Endothelial cell of umbilical vein (primary cell): ENCODE measurements at regions not wholly inside any gene's neighbourhood (a gene's known extent, or its start where the extent isn't known, plus 50 kb on each side); places are given as distances from the start of the nearest gene placed in this dataset.
"Not testable (repeated sequence)": the region's sequence is repeated elsewhere in the genome, so short reads cannot be mapped to it uniquely, and the experiment has no call there.

Source experiments
- BruUV-seq: library from RNA; stranded (reverse); fragments of 400-500 nt; replicated peaks from 2 replicates; lab custom pipeline; 2021; lab: Mats Ljungman, UMichigan
- CTCF ChIA-PET: fragments of 300-600, 350-600 bp; sonication (Branson Sonifier 250); formaldehyde crosslinking; loops from one replicate; lab custom pipeline; 2021; ENCODE audit warnings: antibody characterized with exemption, inconsistent platforms; lab: Charles Lee
- POLR2A ChIA-PET: fragments of 300-600, 350-600 bp; sonication (Branson Sonifier 250); formaldehyde crosslinking; loops from one replicate; lab custom pipeline; 2021; ENCODE audit warnings: antibody characterized with exemption, inconsistent platforms; lab: Charles Lee
- DNase-seq: peaks from one replicate; pipeline ENCODE4 v3.0.0-alpha.2; 2011; ENCODE audit warnings: low read depth, low spot score
- FAIRE-seq: peaks from 2 replicates; lab custom pipeline; 2011; peaks lifted over from hg19 to GRCh38; lab: Jason Lieb, UNC
- H2AFZ ChIP-seq: 2 replicates; pipeline ENCODE4 v1.6.0; 2012; ENCODE audit warnings: low read depth, low read length, control low read depth, inconsistent platforms
- H3K27ac ChIP-seq: 2 replicates; pipeline ENCODE4 v1.5.1; 2011; ENCODE audit warnings: low read depth, mild to moderate bottlenecking, control low read depth, low read length, moderate library complexity; ENCODE audit not compliant: insufficient read depth
- H3K27me3 ChIP-seq, 2 experiments: 2 replicates each; pipeline versions ENCODE4 v1.6.0 to v1.6.1; 2011; ENCODE audit warnings: low read length in 2 of 2, mixed read lengths in 1 of 2; ENCODE audit not compliant: control insufficient read depth in 2 of 2, insufficient read depth in 2 of 2
- H3K36me3 ChIP-seq, 2 experiments: 2 replicates in 1 of 2; 3 replicates in 1 of 2; pipeline ENCODE4 v1.5.1; 2011; ENCODE audit warnings: low read length in 2 of 2, mild to moderate bottlenecking in 1 of 2, moderate library complexity in 1 of 2; ENCODE audit not compliant: control insufficient read depth in 2 of 2, insufficient read depth in 2 of 2; ENCODE audit errors: extremely low read depth in 1 of 2
- H3K4me1 ChIP-seq: 3 replicates; pipeline ENCODE4 v1.5.1; 2011; ENCODE audit warnings: mild to moderate bottlenecking, low read length; ENCODE audit not compliant: control insufficient read depth, insufficient read depth; ENCODE audit errors: extremely low read depth
- H3K4me2 ChIP-seq: 2 replicates; pipeline ENCODE4 v1.6.1; 2011; ENCODE audit warnings: low read length, control low read depth, mixed read lengths; ENCODE audit not compliant: insufficient read depth
- H3K4me3 ChIP-seq, 3 experiments: fragments of 200-600 bp in 1 of 3; sonication (generic), shearing (Covaris generic) in 1 of 3; replicated peaks in 1 of 3; 2 replicates each; pipeline ENCODE4 v1.5.1; 2011 to 2016; ENCODE audit warnings: control low read depth in 3 of 3, low read length in 3 of 3, mild to moderate bottlenecking in 2 of 3, inconsistent platforms in 1 of 3, low read depth in 1 of 3, moderate library complexity in 1 of 3; ENCODE audit not compliant: insufficient read depth in 1 of 3
- H3K79me2 ChIP-seq: 2 replicates; pipeline ENCODE4 v1.6.0; 2012; ENCODE audit warnings: low read length, inconsistent platforms; ENCODE audit not compliant: control insufficient read depth, insufficient read depth
- H3K9ac ChIP-seq: replicated peaks from 2 replicates; pipeline ENCODE3; 2011; ENCODE audit warnings: low read length, control low read depth; ENCODE audit not compliant: insufficient read depth; ENCODE audit errors: extremely low read depth
- H3K9me1 ChIP-seq: replicated peaks from 3 replicates; pipeline ENCODE4 v1.6.0; 2011; ENCODE audit warnings: mild to moderate bottlenecking, low read length; ENCODE audit not compliant: control insufficient read depth, insufficient read depth; ENCODE audit errors: extremely low read depth
- H3K9me3 ChIP-seq: replicated peaks from 2 replicates; pipeline ENCODE4 v1.5.1; 2012; ENCODE audit warnings: low read length, inconsistent platforms; ENCODE audit not compliant: control insufficient read depth, insufficient read depth
- H4K20me1 ChIP-seq: replicated peaks from 2 replicates; pipeline ENCODE3; 2011; ENCODE audit warnings: mild to moderate bottlenecking, low read length; ENCODE audit not compliant: control insufficient read depth, insufficient read depth; ENCODE audit errors: extremely low read depth
- CTCF ChIP-seq, 2 donors: IDR thresholded peaks; 1 replicate in 1 of 2; 2 replicates in 1 of 2; pipeline ENCODE4 v1.5.1; 2011; ENCODE audit warnings: low read length in 2 of 2, mild to moderate bottlenecking in 2 of 2, moderate library complexity in 2 of 2, control low read depth in 1 of 2, inconsistent platforms in 1 of 2, low read depth in 1 of 2; ENCODE audit not compliant: insufficient read depth in 1 of 2; ENCODE audit errors: extremely low read depth in 1 of 2
- EZH2 ChIP-seq: IDR thresholded peaks from 2 replicates; pipeline ENCODE4 v1.6.1; 2012; ENCODE audit warnings: borderline replicate concordance, low read depth, mild to moderate bottlenecking, moderate library complexity, low read length, inconsistent platforms; ENCODE audit not compliant: severe bottlenecking
- FOS ChIP-seq: IDR thresholded peaks from 2 replicates; pipeline ENCODE4 v1.6.1; 2011; ENCODE audit warnings: mild to moderate bottlenecking, low read length, moderate library complexity, borderline replicate concordance; ENCODE audit not compliant: insufficient read depth
- GATA2 ChIP-seq: IDR thresholded peaks from 2 replicates; pipeline ENCODE4 v1.7.0; 2011; ENCODE audit warnings: low read depth, mild to moderate bottlenecking, moderate library complexity, mixed read lengths, low read length; ENCODE audit not compliant: insufficient read length, insufficient read depth
- JUN ChIP-seq: IDR thresholded peaks from 2 replicates; pipeline ENCODE4 v1.6.1; 2011; ENCODE audit warnings: borderline replicate concordance, low read depth; ENCODE audit not compliant: insufficient read length, insufficient read depth
- MYC ChIP-seq: IDR thresholded peaks from one replicate; pipeline ENCODE4 v1.6.1; 2011; ENCODE audit warnings: mild to moderate bottlenecking, low read depth, low read length
- POLR2A ChIP-seq: IDR thresholded peaks from 2 replicates; pipeline ENCODE4 v1.6.1; 2012; ENCODE audit warnings: low read depth, mild to moderate bottlenecking, control low read depth, low read length
- POLR2AphosphoS5 ChIP-seq: IDR thresholded peaks from 2 replicates; pipeline ENCODE4 v1.6.1; 2012; ENCODE audit warnings: low read depth, mild to moderate bottlenecking, control low read depth, low read length, moderate library complexity; ENCODE audit not compliant: insufficient read depth
- dilution Hi-C: fragments of 300-500 bp; cut with MboI; formaldehyde crosslinking; loops from one replicate; pipeline ENCODE4 v1.15.0; 2019; ENCODE audit warnings: low sequenced_read_pairs; ENCODE audit not compliant: extremely low pct_ligation_motif_present
- intact Hi-C: fragments of 100-400 bp; cut with micrococcal nuclease; formaldehyde crosslinking; loops from one replicate; pipeline ENCODE4 v1.10.0; 2022
- TF ChIP-seq, protein P1 (sequence below): IDR thresholded peaks from 2 replicates; pipeline ENCODE4 v1.6.1; 2011; ENCODE audit not compliant: insufficient read depth, insufficient read length

- intact Hi-C loops, result no loop called here
- Histone ChIP-seq H3K27me3 (no peaks in the 10 kb centered on the region), H3K9ac (no peak overlapping the region), H3K9me3 (no peaks in the 10 kb centered on the region), H3K79me2 (no peaks in the 10 kb centered on the region), H3K4me1 (no peaks in the 10 kb centered on the region), H3K9me1 (no peaks in the 10 kb centered on the region), H4K20me1 (no peaks in the 10 kb centered on the region), H2AFZ (no peak overlapping the region), H3K27ac (no peak overlapping the region), H3K36me3 (no peaks in the 10 kb centered on the region), H3K4me2 (no peak overlapping the region), H3K4me3 (no peak overlapping the region)
- DNase-seq (no peak), FAIRE-seq (no peak)
- CTCF ChIA-PET, result no interaction called here
- TF ChIP-seq FOS (no peak), POLR2A (no peak), CTCF (IDR thresholded peaks at IDR 0.05; ENCODE audit: extremely low read depth in 1 of 2, insufficient read depth in 1 of 2, low read depth in 1 of 2, low read length in 2 of 2) (no peak), JUN (no peak), EZH2 (no peak), POLR2AphosphoS5 (no peak), MYC (no peak), GATA2 (no peak)
- TF ChIP-seq, protein P1, sequence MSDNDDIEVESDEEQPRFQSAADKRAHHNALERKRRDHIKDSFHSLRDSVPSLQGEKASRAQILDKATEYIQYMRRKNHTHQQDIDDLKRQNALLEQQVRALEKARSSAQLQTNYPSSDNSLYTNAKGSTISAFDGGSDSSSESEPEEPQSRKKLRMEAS, result no peak
- POLR2A ChIA-PET, result no interaction called here
- dilution Hi-C loops, result no loop called here
- no TSS peak for BruUV-seq
Measured at GRCh38 chrX:56130436-56130835, 101.7 kb upstream of the KLF8 start.

DNA sequence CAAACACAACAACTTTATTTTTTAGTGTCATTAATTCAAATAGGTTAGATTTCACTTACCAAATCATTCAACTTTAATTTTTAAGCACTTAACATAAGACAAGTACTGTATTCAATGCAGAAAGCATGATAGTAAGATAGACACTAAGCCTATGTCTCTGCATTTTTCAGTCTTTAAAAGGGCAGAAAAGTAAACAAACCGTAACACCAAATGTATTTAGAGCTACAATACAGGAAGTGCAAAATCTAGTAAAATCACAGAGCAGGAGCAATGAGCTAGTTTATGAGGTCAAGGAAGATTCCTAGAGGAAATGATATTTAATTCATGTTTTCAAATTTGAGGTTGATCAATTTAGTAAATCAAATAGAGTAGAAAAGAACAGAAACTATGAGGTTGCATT, 68.0 kb upstream of the KLF8 start:
- H3K27me3 ChIP-seq, intact Hi-C loops, H3K9ac ChIP-seq, H3K9me1 ChIP-seq, CTCF ChIA-PET, H4K20me1 ChIP-seq, H3K4me2 ChIP-seq, H3K36me3 ChIP-seq, POLR2A ChIA-PET, H3K4me3 ChIP-seq, dilution Hi-C loops, H3K4me1 ChIP-seq, H3K79me2 ChIP-seq, BruUV-seq, DNase-seq, H2AFZ ChIP-seq, H3K27ac ChIP-seq, H3K9me3 ChIP-seq: not testable (repeated sequence)
- peak; percentile 98 for FAIRE-seq
